Heart right ventricle (tissue), 16 donors: ENCODE measurements at regions not wholly inside any gene's neighbourhood (a gene's known extent, or its start where the extent isn't known, plus 50 kb on each side); places are given as distances from the start of the nearest gene placed in this dataset.

Experiments
- ATAC-seq, 8 donors: fragments of 200-7000 bp; cut with Tn5 transposase; one replicate each; pipeline ENCODE4 v1.9.1; 2020; ENCODE audit warnings: mild to moderate bottlenecking in 8 of 8, moderate library complexity in 8 of 8, moderate number of reproducible peaks in 1 of 8
- DNase-seq, 2 donors: peaks; one replicate each; pipeline ENCODE4 v3.0.0-alpha.2; 2020
- H3K27ac ChIP-seq, 10 donors: fragments of 200-600 bp; sonication (generic) in 2 of 10; one replicate each; pipeline versions ENCODE4 v1.5.0 to v1.8.0; 2020 to 2022; ENCODE audit warnings: mild to moderate bottlenecking in 3 of 10
- H3K27me3 ChIP-seq, 7 donors: fragments of 200-600 bp; one replicate each; pipeline ENCODE4 v1.8.0; 2021 to 2022; ENCODE audit warnings: mild to moderate bottlenecking in 2 of 7
- H3K36me3 ChIP-seq, 9 donors: fragments of 200-600 bp; sonication (generic) in 1 of 9; one replicate each; pipeline versions ENCODE4 v1.5.0 to v1.8.0; 2020 to 2022; ENCODE audit warnings: mild to moderate bottlenecking in 2 of 9
- H3K4me1 ChIP-seq, 9 donors: fragments of 200-600 bp; sonication (generic) in 1 of 9; one replicate each; pipeline versions ENCODE4 v1.5.0 to v1.8.0; 2020 to 2022; ENCODE audit warnings: mild to moderate bottlenecking in 4 of 9
- H3K4me3 ChIP-seq, 10 donors: fragments of 200-600 bp; sonication (generic) in 2 of 10; one replicate each; pipeline versions ENCODE4 v1.5.0 to v1.8.0; 2020 to 2022; ENCODE audit warnings: mild to moderate bottlenecking in 7 of 10, moderate library complexity in 2 of 10
- H3K9me3 ChIP-seq, 11 donors: fragments of 200-600 bp in 10 of 11; sonication (generic) in 2 of 11; one replicate each; pipeline versions ENCODE4 v1.5.0 to v1.8.0; 2013 to 2022; ENCODE audit warnings: mild to moderate bottlenecking in 2 of 11, control low read depth in 1 of 11, moderate library complexity in 1 of 11
- WGBS, 2 donors: extraction: QIAGEN DNeasy Blood & Tissue Kit; methylation state at CpG; one replicate each; pipeline ENCODE4 v1.1.7; 2013; ENCODE audit warnings: inconsistent platforms in 1 of 2; 5-methylcytosine and 5-hydroxymethylcytosine counted together
- intact Hi-C, 10 donors: fragments of 100-400 bp; cut with DNase I; formaldehyde crosslinking; loops; one replicate each; pipeline versions ENCODE4 v1.11.1 to v1.14.2; 2022
- TF ChIP-seq, protein P1 (sequence below), 9 donors: fragments of 200-600 bp; sonication (generic) in 2 of 9; IDR thresholded peaks; one replicate each; pipeline versions ENCODE4 v1.5.0 to v1.8.0; 2021 to 2022; ENCODE audit warnings: antibody characterized with exemption in 9 of 9, mild to moderate bottlenecking in 5 of 9, moderate library complexity in 1 of 9
- donor health status: Arrhythmogenic right ventricular cardiomyopathy.
- donor health status: ischemic (EF 13 %, LVEDD 7.1; RV severe dilation, severe dysfunction).
- donor health status: healthy with polysubstance abuse.
- donor health status: DM: no; HTN: yes; CAD: no.
- donor health status: DM: no; HTN: no; CAD: no.
- donor health status: ischemic (EF 25% LVEDD 6.9; RV normal size, moderate dysfunction).
- donor health status: ischemic (EF 25% LVEDD 5.7; RV mildly dilated, moderate dysfunction).
- donor health status: healthy.
- donor health status: DM: yes; HTN: yes; CAD: no.
- donor health status: Ischemic cardiomyopathy.
- donor health status: ischemic (EF 35%, LVEDD 5.7; RV mildly dilated, moderate dysfunction).
- donor health status: nonischemic (EF 11% LVEDD 7.7; RV severe dilation, severe dysfunction).
- donor health status: DM: yes; HTN: yes; CAD: no.
- donor health status: PGD.
- donor health status: ischemic (EF 29% LVEDD 5.4; RV normal size, mild dysfunction).
- donor health status: nonischemic (EF 23%, LVEDD 6.1; RV moderate dilation, normal function).

DNA sequence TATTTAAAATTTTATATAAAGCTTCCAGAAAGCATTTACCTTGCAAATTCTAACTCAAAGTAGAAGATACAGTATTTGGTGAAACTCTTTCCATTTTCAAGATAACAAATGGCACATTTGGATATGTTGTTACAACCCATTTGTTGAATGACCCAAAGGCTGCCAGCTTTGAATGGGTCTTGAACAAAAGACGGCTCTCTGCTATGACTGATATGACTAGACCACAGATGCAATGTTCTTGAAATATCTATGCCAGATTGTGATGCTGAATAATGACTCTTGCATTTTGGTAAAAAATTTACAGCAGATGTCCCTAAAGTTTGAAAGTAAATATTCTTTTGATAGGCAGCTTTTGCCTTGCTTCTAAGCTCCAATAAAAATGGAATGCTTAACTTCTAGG lies 99.6 kb downstream of the HTR1B start:
- no peaks in the 10 kb centered on the region for H3K27me3 ChIP-seq
- DNase-seq, result no peak
- no peaks in the 10 kb centered on the region for H3K36me3 ChIP-seq
- intact Hi-C loops, result no loop called here
- peaks cover 0 to 15% (median 4%) of the 10 kb centered on the region in 11 donors for H3K9me3 ChIP-seq
- 59 to 79% methylated on average over 1 of the region's 1 CpG for WGBS, 2 donors
- H3K4me3 ChIP-seq, result no peak overlapping the region
- no peak for ATAC-seq
- TF ChIP-seq, protein P1, sequence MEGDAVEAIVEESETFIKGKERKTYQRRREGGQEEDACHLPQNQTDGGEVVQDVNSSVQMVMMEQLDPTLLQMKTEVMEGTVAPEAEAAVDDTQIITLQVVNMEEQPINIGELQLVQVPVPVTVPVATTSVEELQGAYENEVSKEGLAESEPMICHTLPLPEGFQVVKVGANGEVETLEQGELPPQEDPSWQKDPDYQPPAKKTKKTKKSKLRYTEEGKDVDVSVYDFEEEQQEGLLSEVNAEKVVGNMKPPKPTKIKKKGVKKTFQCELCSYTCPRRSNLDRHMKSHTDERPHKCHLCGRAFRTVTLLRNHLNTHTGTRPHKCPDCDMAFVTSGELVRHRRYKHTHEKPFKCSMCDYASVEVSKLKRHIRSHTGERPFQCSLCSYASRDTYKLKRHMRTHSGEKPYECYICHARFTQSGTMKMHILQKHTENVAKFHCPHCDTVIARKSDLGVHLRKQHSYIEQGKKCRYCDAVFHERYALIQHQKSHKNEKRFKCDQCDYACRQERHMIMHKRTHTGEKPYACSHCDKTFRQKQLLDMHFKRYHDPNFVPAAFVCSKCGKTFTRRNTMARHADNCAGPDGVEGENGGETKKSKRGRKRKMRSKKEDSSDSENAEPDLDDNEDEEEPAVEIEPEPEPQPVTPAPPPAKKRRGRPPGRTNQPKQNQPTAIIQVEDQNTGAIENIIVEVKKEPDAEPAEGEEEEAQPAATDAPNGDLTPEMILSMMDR (IDR thresholded peaks at IDR 0.05), result no peak
- H3K27ac ChIP-seq, result no peak overlapping the region
- no peaks in the 10 kb centered on the region for H3K4me1 ChIP-seq

- ATAC-seq (no peak), DNase-seq (no peak)
- Histone ChIP-seq H3K36me3 (no peaks in the 10 kb centered on the region), H3K27me3 (no peaks in the 10 kb centered on the region), H3K4me1 (no peaks in the 10 kb centered on the region), H3K9me3 (peaks cover 0 to 15% (median 4%) of the 10 kb centered on the region in 11 donors), H3K27ac (no peak overlapping the region), H3K4me3 (no peak overlapping the region)
- intact Hi-C loops, result no loop called here
- TF ChIP-seq, protein P1 (IDR thresholded peaks at IDR 0.05), result no peak
- 94 to 97% methylated on average over 2 of the region's 2 CpGs for WGBS, 2 donors
Measured at GRCh38 chr6:77362055-77362454, 101.2 kb downstream of the HTR1B start.

- H3K4me1 ChIP-seq, result no peaks in the 10 kb centered on the region
- intact Hi-C loops, result no loop called here
- H3K27ac ChIP-seq, result no peak overlapping the region
- H3K9me3 ChIP-seq, result peaks cover 0 to 15% (median 4%) of the 10 kb centered on the region in 11 donors
- H3K36me3 ChIP-seq, result no peaks in the 10 kb centered on the region
- WGBS, 2 donors, result 92% methylated on average over 1 of the region's 1 CpG
- TF ChIP-seq, protein P1 (IDR thresholded peaks at IDR 0.05), result no peak
- no peak for ATAC-seq
- no peaks in the 10 kb centered on the region for H3K27me3 ChIP-seq
- no peak overlapping the region for H3K4me3 ChIP-seq
- DNase-seq, result no peak
Measured at GRCh38 chr6:77361018-77361417, 102.3 kb downstream of the HTR1B start.

DNA sequence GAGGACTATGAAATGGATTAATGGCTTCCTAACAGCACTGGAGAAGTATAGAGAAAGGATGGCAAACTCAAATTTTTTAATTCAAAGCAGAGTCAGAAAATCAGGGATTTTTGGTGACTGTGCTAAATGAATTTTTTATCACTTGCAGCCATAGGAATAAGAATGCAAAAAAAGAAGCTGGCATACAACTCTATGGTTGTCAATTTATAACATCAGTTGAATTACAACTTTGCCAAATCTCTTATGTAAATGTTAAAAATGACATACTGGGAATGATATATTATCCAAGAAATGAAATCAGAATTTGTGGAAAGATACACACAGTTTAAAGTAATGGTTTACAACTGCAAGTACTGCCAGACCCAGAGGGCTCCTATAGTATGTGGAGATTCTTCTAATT lies 106.5 kb downstream of the HTR1B start:
- intact Hi-C loops, result loop anchor here in 1 of 10 donors (2.0 kb wide), 1 partner anchor 70 kb away; no protein-coding TSS in a partner anchor
- no peak overlapping the region for H3K4me3 ChIP-seq

More for the DNA sequence above, 106.5 kb downstream of the HTR1B start:
- Histone ChIP-seq H3K4me1 (no peaks in the 10 kb centered on the region), H3K9me3 (peaks cover 0 to 5% (median 0%) of the 10 kb centered on the region in 11 donors), H3K36me3 (no peaks in the 10 kb centered on the region), H3K27me3 (no peaks in the 10 kb centered on the region), H3K27ac (no peak overlapping the region)
- DNase-seq (no peak), ATAC-seq (no peak)
- TF ChIP-seq, protein P1 (IDR thresholded peaks at IDR 0.05), result no peak
